ENCODE measurements at regions not wholly inside any gene's neighbourhood (a gene's known extent, or its start where the extent isn't known, plus 50 kb on each side); places are given as distances from the start of the nearest gene placed in this dataset.

- no peak for TF ChIP-seq POLR2AphosphoS5 (IDR thresholded peaks at IDR 0.05; ENCODE audit: low read length)
- TF ChIP-seq USF2 (IDR thresholded peaks at IDR 0.05; ENCODE audit: borderline replicate concordance, low read depth, low read length) = no peak
- no peak for TF ChIP-seq FOXK2 (IDR thresholded peaks at IDR 0.05)
These were observed 322.4 kb upstream of the PRKX start (continued) for GRCh38 chrX:4035874-4036273.

GRCh38 chrX:4028151-4028550 lies 314.7 kb upstream of the PRKX start:
- BruUV-seq (replicated peaks) = no TSS peak
- Histone ChIP-seq H3K4me1 (ENCODE audit: control insufficient read depth, insufficient read depth, low read length) (no peaks in the 10 kb centered on the region), H3K9ac (ENCODE audit: control insufficient read depth, insufficient read depth, low read length) (no peak overlapping the region), H2AFZ (ENCODE audit: control insufficient read depth, low read depth, low read length) (no peak overlapping the region), H3K9me3 (replicated peaks; ENCODE audit: control insufficient read depth, insufficient read depth, low read length) (no peaks in the 10 kb centered on the region), H3K79me2 (ENCODE audit: control insufficient read depth, insufficient read depth, low read length) (no peaks in the 10 kb centered on the region), H4K20me1 (ENCODE audit: control insufficient read depth, insufficient read depth) (no peaks in the 10 kb centered on the region), H3K36me3 (ENCODE audit: control insufficient read depth in 2 of 2, insufficient read depth in 2 of 2, low read length in 1 of 2) (no peaks in the 10 kb centered on the region), H3K4me3 (no peak overlapping the region), H3K4me2 (ENCODE audit: control insufficient read depth, insufficient read depth) (no peak overlapping the region), H3K27me3 (replicated peaks in 1 of 2; ENCODE audit: control insufficient read depth in 2 of 2, insufficient read depth in 2 of 2, low read length in 1 of 2) (no peaks in the 10 kb centered on the region), H3K27ac (ENCODE audit: control insufficient read depth, insufficient read depth) (no peak overlapping the region)
- FAIRE-seq = no peak
- SMC1A ChIA-PET (ENCODE audit: uncharacterized antibody, unreplicated experiment) = interaction anchor here (0.6 kb wide), 1 partner anchor 1236 kb away, joined by 3 read pairs; no protein-coding TSS in a partner anchor
- no peak for DNase-seq (ENCODE audit: low read depth, low spot score)
- intact Hi-C loops (cut with micrococcal nuclease; ENCODE audit: unreplicated experiment) (no loop called here), in situ Hi-C loops (cut with MboI) (no loop called here)
- 17% methylated on average over 7 of the region's 7 CpGs for WGBS (ENCODE audit: insufficient coverage, insufficient replicate concordance, low lambda C conversion rate, missing lambda C conversion rate)
- POLR2A ChIA-PET = no interaction called here
- CTCF ChIA-PET = no interaction called here
- RAD21 ChIA-PET (ENCODE audit: unreplicated experiment) = no interaction called here
- no peak for ATAC-seq
- TF ChIP-seq CTCF (IDR thresholded peaks at IDR 0.05 in 2 of 3, conservative IDR thresholded peaks at IDR 0.05 in 1 of 3; ENCODE audit: control insufficient read depth in 2 of 3, extremely low read depth in 1 of 3, insufficient read depth in 1 of 3, low read depth in 3 of 3, low read length in 3 of 3) (no peak), PRDM15 (CRISPR knock-in tag; IDR thresholded peaks at IDR 0.05) (no peak)

All from GM12878 (cell line).